Neural cell (in vitro differentiated cells): ENCODE measurements at regions not wholly inside any gene's neighbourhood (a gene's known extent, or its start where the extent isn't known, plus 50 kb on each side); places are given as distances from the start of the nearest gene placed in this dataset.

ENCODE experiments used
- H2AFZ ChIP-seq: fragments of 200-600, 300-800 bp; sonication (generic), shearing (Covaris generic); 2 replicates; pipeline ENCODE4 v1.6.0; 2014; ENCODE audit warnings: low read depth, mild to moderate bottlenecking, antibody characterized with exemption, low read length, moderate library complexity
- H3F3A ChIP-seq: fragments of 200-600 bp; shearing (Covaris generic); 2 replicates; pipeline ENCODE4 v1.6.1; 2016; ENCODE audit warnings: mild to moderate bottlenecking, moderate library complexity, mixed read lengths, antibody characterized with exemption, low read length; ENCODE audit not compliant: insufficient read depth, poor library complexity, severe bottlenecking
- H3K27ac ChIP-seq: fragments of 200-600, 300-800 bp; sonication (generic), shearing (Covaris generic); 2 replicates; pipeline ENCODE4 v1.5.1; 2014; ENCODE audit warnings: mild to moderate bottlenecking, low read length, moderate library complexity
- H3K27me3 ChIP-seq: fragments of 300-800, 200-600 bp; sonication (generic), shearing (Covaris generic); 2 replicates; pipeline ENCODE4 v1.6.0; 2014; ENCODE audit warnings: mild to moderate bottlenecking, low read depth, low read length, moderate library complexity; ENCODE audit not compliant: insufficient read depth
- H3K36me3 ChIP-seq: fragments of 300-800, 200-600 bp; sonication (generic), shearing (Covaris generic); 2 replicates; pipeline ENCODE4 v1.5.1; 2014; ENCODE audit warnings: mild to moderate bottlenecking, antibody characterized with exemption, low read length, moderate library complexity; ENCODE audit not compliant: insufficient read depth
- H3K4me2 ChIP-seq: fragments of 300-800, 200-600 bp; sonication (generic), shearing (Covaris generic); 2 replicates; pipeline ENCODE4 v1.6.0; 2014; ENCODE audit warnings: mild to moderate bottlenecking, low read length
- H3K4me3 ChIP-seq: fragments of 300-800, 200-600 bp; sonication (generic), shearing (Covaris generic); 2 replicates; pipeline ENCODE4 v1.5.1; 2014; ENCODE audit warnings: mild to moderate bottlenecking, low read length, moderate library complexity
- H3K79me2 ChIP-seq: fragments of 200-600 bp; shearing (Covaris generic); replicated peaks from 2 replicates; pipeline ENCODE4 v1.6.0; 2014; ENCODE audit warnings: mild to moderate bottlenecking, low read length, moderate library complexity; ENCODE audit not compliant: insufficient read depth
- H3K9ac ChIP-seq: fragments of 300-800, 200-600 bp; sonication (generic), shearing (Covaris generic); 2 replicates; pipeline ENCODE4 v1.6.1; 2016; ENCODE audit warnings: mild to moderate bottlenecking, low read length, mixed read lengths
- H3K9me2 ChIP-seq: fragments of 200-600 bp; shearing (Covaris generic); 2 replicates; pipeline ENCODE4 v1.6.1; 2016; ENCODE audit warnings: mild to moderate bottlenecking, low read length, mixed read lengths; ENCODE audit not compliant: insufficient read depth
- H3K9me3 ChIP-seq: fragments of 200-600, 300-800 bp; sonication (generic), shearing (Covaris generic); 2 replicates; pipeline ENCODE4 v1.6.1; 2016; ENCODE audit warnings: mild to moderate bottlenecking, mixed run types, low read length, moderate library complexity, mixed read lengths
- H4K20me1 ChIP-seq: fragments of 200-600 bp; shearing (Covaris generic); 2 replicates; pipeline ENCODE4 v1.6.1; 2016; ENCODE audit warnings: mild to moderate bottlenecking, mixed run types; ENCODE audit not compliant: insufficient read depth
- EP300 ChIP-seq: fragments of 450-650 bp; conservative IDR thresholded peaks from 2 replicates; pipeline ENCODE4 v1.6.1; 2014; ENCODE audit warnings: antibody characterized with exemption, mild to moderate bottlenecking, moderate library complexity; ENCODE audit not compliant: poor library complexity, severe bottlenecking
- EZH2 ChIP-seq: fragments of 200-600, 300-800 bp; shearing (Covaris generic), sonication (generic); IDR thresholded peaks from 2 replicates; pipeline ENCODE4 v1.6.1; 2014; ENCODE audit warnings: antibody characterized with exemption, low read length, borderline replicate concordance, mild to moderate bottlenecking; ENCODE audit not compliant: insufficient read depth, poor library complexity, severe bottlenecking
- MXI1 ChIP-seq: fragments of 450-650 bp; conservative IDR thresholded peaks from 2 replicates; pipeline ENCODE4 v1.6.1; 2014; ENCODE audit warnings: antibody characterized with exemption, mild to moderate bottlenecking; ENCODE audit not compliant: poor library complexity, severe bottlenecking
- POLR2AphosphoS5 ChIP-seq: IDR thresholded peaks from 2 replicates; pipeline ENCODE4 v1.6.1; 2012
- RAD21 ChIP-seq: fragments of 450-650 bp; conservative IDR thresholded peaks from 2 replicates; pipeline ENCODE4 v1.6.1; 2014; ENCODE audit warnings: antibody characterized with exemption, mild to moderate bottlenecking, moderate library complexity
- SMC3 ChIP-seq: fragments of 450-650 bp; conservative IDR thresholded peaks from 2 replicates; pipeline ENCODE4 v1.6.1; 2014; ENCODE audit warnings: antibody characterized with exemption, mild to moderate bottlenecking, moderate library complexity; ENCODE audit not compliant: poor library complexity
- TAF1 ChIP-seq: IDR thresholded peaks from 2 replicates; pipeline ENCODE4 v1.6.1; 2012; ENCODE audit warnings: low read depth
- TF ChIP-seq, protein P1 (sequence below): IDR thresholded peaks from 2 replicates; pipeline ENCODE4 v1.6.1; 2012; ENCODE audit warnings: borderline replicate concordance
- TF ChIP-seq, protein P2 (sequence below): fragments of 450-650 bp; IDR thresholded peaks from 2 replicates; pipeline ENCODE4 v1.5.1; 2014; ENCODE audit warnings: antibody characterized with exemption, mild to moderate bottlenecking, moderate library complexity; ENCODE audit not compliant: poor library complexity, severe bottlenecking

DNA sequence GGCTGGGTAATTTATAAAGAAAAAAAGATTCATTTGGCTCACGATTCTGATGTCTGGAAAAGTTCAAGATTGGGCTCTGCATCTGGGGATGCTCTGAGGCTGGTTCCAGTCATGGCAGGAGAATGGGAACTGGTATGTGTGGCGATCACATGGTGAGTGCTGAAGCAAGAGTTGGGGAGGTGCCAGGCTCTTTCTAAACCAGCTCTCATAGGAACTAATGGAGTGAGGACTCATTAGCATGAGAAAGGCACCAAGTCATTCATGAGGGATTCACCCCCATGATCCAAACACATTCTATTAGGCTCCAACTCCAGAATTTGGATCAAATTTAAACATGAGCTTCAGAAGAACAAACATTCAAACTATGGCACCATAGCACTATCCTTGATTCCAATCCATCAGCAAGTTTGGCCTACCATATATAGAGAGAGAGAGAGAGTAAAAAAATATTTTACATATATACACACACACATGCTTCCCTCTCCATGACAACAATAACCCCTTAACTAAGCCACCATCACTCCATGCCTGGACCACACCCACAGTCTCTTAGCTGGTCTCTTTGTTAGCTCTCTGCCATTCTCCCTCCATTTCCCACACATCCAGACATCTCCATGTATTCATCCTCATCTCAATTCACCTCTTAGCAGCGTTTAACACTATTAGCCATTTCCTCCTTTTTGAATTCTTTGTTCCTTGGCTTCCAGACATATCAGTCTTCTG lies 57.9 kb downstream of the NPY start:
- Histone ChIP-seq H3K27ac (no peak overlapping the region), H4K20me1 (no peaks in the 10 kb centered on the region), H3K4me2 (no peak overlapping the region), H3K9me3 (no peaks in the 10 kb centered on the region), H3K27me3 (no peaks in the 10 kb centered on the region), H3K9me2 (no peaks in the 10 kb centered on the region), H3K4me3 (no peak overlapping the region), H2AFZ (no peak overlapping the region), H3K9ac (no peak overlapping the region), H3F3A (no peaks in the 10 kb centered on the region), H3K79me2 (no peaks in the 10 kb centered on the region), H3K36me3 (no peaks in the 10 kb centered on the region)
- TF ChIP-seq RAD21 (no peak), TAF1 (no peak), EZH2 (no peak), MXI1 (no peak), POLR2AphosphoS5 (no peak)
- TF ChIP-seq, protein P1, sequence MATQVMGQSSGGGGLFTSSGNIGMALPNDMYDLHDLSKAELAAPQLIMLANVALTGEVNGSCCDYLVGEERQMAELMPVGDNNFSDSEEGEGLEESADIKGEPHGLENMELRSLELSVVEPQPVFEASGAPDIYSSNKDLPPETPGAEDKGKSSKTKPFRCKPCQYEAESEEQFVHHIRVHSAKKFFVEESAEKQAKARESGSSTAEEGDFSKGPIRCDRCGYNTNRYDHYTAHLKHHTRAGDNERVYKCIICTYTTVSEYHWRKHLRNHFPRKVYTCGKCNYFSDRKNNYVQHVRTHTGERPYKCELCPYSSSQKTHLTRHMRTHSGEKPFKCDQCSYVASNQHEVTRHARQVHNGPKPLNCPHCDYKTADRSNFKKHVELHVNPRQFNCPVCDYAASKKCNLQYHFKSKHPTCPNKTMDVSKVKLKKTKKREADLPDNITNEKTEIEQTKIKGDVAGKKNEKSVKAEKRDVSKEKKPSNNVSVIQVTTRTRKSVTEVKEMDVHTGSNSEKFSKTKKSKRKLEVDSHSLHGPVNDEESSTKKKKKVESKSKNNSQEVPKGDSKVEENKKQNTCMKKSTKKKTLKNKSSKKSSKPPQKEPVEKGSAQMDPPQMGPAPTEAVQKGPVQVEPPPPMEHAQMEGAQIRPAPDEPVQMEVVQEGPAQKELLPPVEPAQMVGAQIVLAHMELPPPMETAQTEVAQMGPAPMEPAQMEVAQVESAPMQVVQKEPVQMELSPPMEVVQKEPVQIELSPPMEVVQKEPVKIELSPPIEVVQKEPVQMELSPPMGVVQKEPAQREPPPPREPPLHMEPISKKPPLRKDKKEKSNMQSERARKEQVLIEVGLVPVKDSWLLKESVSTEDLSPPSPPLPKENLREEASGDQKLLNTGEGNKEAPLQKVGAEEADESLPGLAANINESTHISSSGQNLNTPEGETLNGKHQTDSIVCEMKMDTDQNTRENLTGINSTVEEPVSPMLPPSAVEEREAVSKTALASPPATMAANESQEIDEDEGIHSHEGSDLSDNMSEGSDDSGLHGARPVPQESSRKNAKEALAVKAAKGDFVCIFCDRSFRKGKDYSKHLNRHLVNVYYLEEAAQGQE, result no peak

DNA sequence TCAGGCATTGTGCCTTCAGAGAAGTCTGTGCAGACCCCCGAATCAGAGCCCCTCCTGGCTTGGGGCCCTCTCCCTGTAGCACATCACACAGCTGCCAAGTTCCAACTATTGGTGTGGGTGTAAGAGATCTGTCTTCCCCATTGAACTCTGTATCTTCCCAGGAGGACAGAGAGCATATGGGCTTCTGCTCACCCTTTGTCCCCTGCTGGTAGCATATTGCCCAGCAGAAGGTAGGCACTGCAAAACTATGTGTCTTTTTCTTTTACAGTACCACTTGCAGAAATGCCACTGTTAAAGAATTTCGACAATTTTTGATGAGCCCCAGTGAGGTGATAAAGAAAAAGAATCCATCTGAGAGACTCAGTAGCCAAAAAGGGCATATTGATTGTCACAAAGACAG lies 59.6 kb downstream of the NPY start:
- Histone ChIP-seq H3K4me3 (no peak overlapping the region), H3K79me2 (no peaks in the 10 kb centered on the region), H3K4me2 (no peak overlapping the region), H4K20me1 (no peaks in the 10 kb centered on the region), H3K27ac (no peak overlapping the region), H3F3A (no peaks in the 10 kb centered on the region), H2AFZ (no peak overlapping the region), H3K27me3 (no peaks in the 10 kb centered on the region), H3K9me2 (no peaks in the 10 kb centered on the region), H3K9ac (no peak overlapping the region), H3K36me3 (no peaks in the 10 kb centered on the region), H3K9me3 (no peaks in the 10 kb centered on the region)
- no peak for TF ChIP-seq POLR2AphosphoS5
- TF ChIP-seq, protein P2, sequence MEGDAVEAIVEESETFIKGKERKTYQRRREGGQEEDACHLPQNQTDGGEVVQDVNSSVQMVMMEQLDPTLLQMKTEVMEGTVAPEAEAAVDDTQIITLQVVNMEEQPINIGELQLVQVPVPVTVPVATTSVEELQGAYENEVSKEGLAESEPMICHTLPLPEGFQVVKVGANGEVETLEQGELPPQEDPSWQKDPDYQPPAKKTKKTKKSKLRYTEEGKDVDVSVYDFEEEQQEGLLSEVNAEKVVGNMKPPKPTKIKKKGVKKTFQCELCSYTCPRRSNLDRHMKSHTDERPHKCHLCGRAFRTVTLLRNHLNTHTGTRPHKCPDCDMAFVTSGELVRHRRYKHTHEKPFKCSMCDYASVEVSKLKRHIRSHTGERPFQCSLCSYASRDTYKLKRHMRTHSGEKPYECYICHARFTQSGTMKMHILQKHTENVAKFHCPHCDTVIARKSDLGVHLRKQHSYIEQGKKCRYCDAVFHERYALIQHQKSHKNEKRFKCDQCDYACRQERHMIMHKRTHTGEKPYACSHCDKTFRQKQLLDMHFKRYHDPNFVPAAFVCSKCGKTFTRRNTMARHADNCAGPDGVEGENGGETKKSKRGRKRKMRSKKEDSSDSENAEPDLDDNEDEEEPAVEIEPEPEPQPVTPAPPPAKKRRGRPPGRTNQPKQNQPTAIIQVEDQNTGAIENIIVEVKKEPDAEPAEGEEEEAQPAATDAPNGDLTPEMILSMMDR, result no peak
- no peak for TF ChIP-seq EP300

DNA sequence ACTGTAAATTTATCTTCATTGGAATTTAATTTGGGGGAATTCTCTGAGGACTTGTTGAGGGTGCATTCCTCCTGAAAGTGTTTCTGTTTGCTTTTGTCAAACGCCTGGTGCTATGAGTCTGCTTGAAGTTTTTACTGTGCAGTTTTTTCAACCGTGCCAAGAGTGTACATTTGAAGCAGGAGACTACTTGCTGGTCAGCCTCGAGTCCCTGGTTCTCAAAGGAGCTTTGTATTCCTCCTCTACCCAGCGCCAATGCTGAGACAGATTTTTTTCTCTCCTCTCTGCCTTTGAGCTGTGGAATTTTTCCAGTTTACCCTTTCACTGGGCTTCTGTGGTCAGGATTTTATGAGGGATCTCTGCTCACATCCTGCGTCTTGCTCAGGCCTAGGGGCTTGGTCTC lies 62.1 kb downstream of the NPY start:
- Histone ChIP-seq H4K20me1 (no peaks in the 10 kb centered on the region), H3K27ac (no peak overlapping the region), H3K9me3 (no peaks in the 10 kb centered on the region), H3K4me2 (no peak overlapping the region), H3K79me2 (no peaks in the 10 kb centered on the region), H3K9ac (no peak overlapping the region), H3F3A (no peaks in the 10 kb centered on the region), H3K9me2 (no peaks in the 10 kb centered on the region), H3K27me3 (no peaks in the 10 kb centered on the region), H3K36me3 (no peaks in the 10 kb centered on the region), H3K4me3 (no peak overlapping the region), H2AFZ (no peak overlapping the region)
- TF ChIP-seq SMC3 (no peak), TAF1 (no peak), EZH2 (no peak), POLR2AphosphoS5 (no peak), MXI1 (no peak), EP300 (no peak), RAD21 (no peak)
- TF ChIP-seq, protein P1, result no peak
- TF ChIP-seq, protein P2, result no peak
